GM12878 (cell line): ENCODE measurements at regions not wholly inside any gene's neighbourhood (a gene's known extent, or its start where the extent isn't known, plus 50 kb on each side); places are given as distances from the start of the nearest gene placed in this dataset.

Experiments used
- ATAC-seq: fragments of 200-7000 bp; cut with Tn5 transposase; 3 replicates; pipeline ENCODE4 v1.9.1; 2020; ENCODE audit warnings: mild to moderate bottlenecking, moderate library complexity
- BruUV-seq: library from RNA; stranded (reverse); fragments of 400-500 nt; replicated peaks from 2 replicates; lab custom pipeline; 2021; lab: Mats Ljungman, UMichigan
- CTCF ChIA-PET: fragments of 300-600 bp; sonication (Branson Sonifier 250); formaldehyde crosslinking; extraction: SDS; loops from one replicate; lab custom pipeline; 2021; ENCODE audit warnings: inconsistent platforms; lab: Yijun Ruan, JAX
- POLR2A ChIA-PET: fragments of 350-600 bp; formaldehyde crosslinking; extraction: SDS; loops from one replicate; lab custom pipeline; 2021; ENCODE audit warnings: inconsistent platforms; lab: Charles Lee
- RAD21 ChIA-PET: fragments of 300-600 bp; sonication (Branson Sonifier 250); formaldehyde crosslinking; loops from one replicate; lab custom pipeline; 2023; ENCODE audit warnings: antibody characterized with exemption; ENCODE audit not compliant: unreplicated experiment; lab: Charles Lee
- SMC1A ChIA-PET: fragments of 300-600 bp; sonication (Branson Sonifier 250); formaldehyde crosslinking; loops from one replicate; lab custom pipeline; 2023; ENCODE audit not compliant: unreplicated experiment, uncharacterized antibody; lab: Charles Lee
- DNase-seq: peaks from one replicate; pipeline ENCODE4 v3.0.0-alpha.2; 2011; ENCODE audit warnings: low read depth, low spot score
- FAIRE-seq: peaks from 3 replicates; lab custom pipeline; 2011; peaks lifted over from hg19 to GRCh38; lab: Jason Lieb, UNC
- H2AFZ ChIP-seq: 2 replicates; pipeline ENCODE4 v1.6.0; 2011; ENCODE audit warnings: low read depth, low read length, control low read depth; ENCODE audit not compliant: control insufficient read depth
- H3K27ac ChIP-seq: 2 replicates; pipeline ENCODE4 v1.5.1; 2011; ENCODE audit warnings: control low read depth; ENCODE audit not compliant: control insufficient read depth, insufficient read depth
- H3K27me3 ChIP-seq, 2 experiments: replicated peaks in 1 of 2; 2 replicates each; pipeline versions ENCODE4 v1.6.0 to v1.6.1; 2011; ENCODE audit warnings: low read length in 1 of 2; ENCODE audit not compliant: control insufficient read depth in 2 of 2, insufficient read depth in 2 of 2
- H3K36me3 ChIP-seq, 2 experiments: 2 replicates each; pipeline ENCODE4 v1.5.1; 2011; ENCODE audit warnings: low read length in 1 of 2; ENCODE audit not compliant: control insufficient read depth in 2 of 2, insufficient read depth in 2 of 2
- H3K4me1 ChIP-seq: 2 replicates; pipeline ENCODE4 v1.6.1; 2011; ENCODE audit warnings: mild to moderate bottlenecking, low read length, moderate library complexity, mixed read lengths; ENCODE audit not compliant: control insufficient read depth, insufficient read depth
- H3K4me2 ChIP-seq: 2 replicates; pipeline ENCODE4 v1.6.0; 2011; ENCODE audit warnings: control low read depth; ENCODE audit not compliant: control insufficient read depth, insufficient read depth
- H3K4me3 ChIP-seq: fragments of 200-600 bp; sonication (generic); 2 replicates; pipeline ENCODE4 v1.5.1; 2016
- H3K79me2 ChIP-seq: 2 replicates; pipeline ENCODE4 v1.6.0; 2011; ENCODE audit warnings: low read length; ENCODE audit not compliant: control insufficient read depth, insufficient read depth
- H3K9ac ChIP-seq: 2 replicates; pipeline ENCODE4 v1.8.0; 2011; ENCODE audit warnings: low read length, control low read depth, mixed read lengths; ENCODE audit not compliant: control insufficient read depth, insufficient read depth
- H3K9me3 ChIP-seq: replicated peaks from 3 replicates; pipeline ENCODE4 v1.5.1; 2011; ENCODE audit warnings: mild to moderate bottlenecking, low read length; ENCODE audit not compliant: control insufficient read depth, insufficient read depth
- H4K20me1 ChIP-seq: 2 replicates; pipeline ENCODE4 v1.6.0; 2011; ENCODE audit not compliant: control insufficient read depth, insufficient read depth
- ATF3 ChIP-seq: IDR thresholded peaks from 2 replicates; pipeline ENCODE4 v1.6.1; 2011; ENCODE audit warnings: low read depth, mild to moderate bottlenecking, low read length, moderate library complexity, borderline replicate concordance; ENCODE audit errors: extremely low read depth
- BCL11A ChIP-seq: IDR thresholded peaks from 2 replicates; pipeline ENCODE4 v1.6.1; 2011; ENCODE audit warnings: low read depth, low read length
- CUX1 ChIP-seq: IDR thresholded peaks from 2 replicates; pipeline ENCODE4 v1.6.1; 2012; ENCODE audit warnings: improper control_type of control experiment, low read depth, low read length; ENCODE audit not compliant: insufficient replicate concordance
- HCFC1 ChIP-seq: fragments of 150-350 bp; IDR thresholded peaks from 2 replicates; pipeline ENCODE4 v1.6.1; 2014; ENCODE audit warnings: low read length
- HSF1 ChIP-seq: fragments of 150-350 bp; IDR thresholded peaks from 2 replicates; pipeline ENCODE4 v1.6.1; 2014; ENCODE audit warnings: mild to moderate bottlenecking, low read depth, low read length
- MEF2B ChIP-seq: fragments of 450-650 bp; IDR thresholded peaks from 2 replicates; pipeline ENCODE4 v1.6.1; 2018; ENCODE audit warnings: mild to moderate bottlenecking, moderate library complexity; ENCODE audit not compliant: partially characterized antibody, poor library complexity, severe bottlenecking
- NKRF ChIP-seq: fragments of 450-650 bp; conservative IDR thresholded peaks from 2 replicates; pipeline ENCODE4 v1.6.1; 2017; ENCODE audit warnings: mild to moderate bottlenecking, moderate library complexity
- SRF ChIP-seq, 2 experiments: IDR thresholded peaks; 2 replicates each; pipeline ENCODE4 v1.6.1; 2011; ENCODE audit warnings: low read depth in 2 of 2, low read length in 2 of 2, mild to moderate bottlenecking in 1 of 2, moderate library complexity in 1 of 2
- YY1 ChIP-seq: IDR thresholded peaks from 2 replicates; pipeline ENCODE4 v1.6.1; 2011; ENCODE audit warnings: low read depth, mild to moderate bottlenecking, low read length
- WGBS: methylation state at CpG from one replicate; pipeline ENCODE4 v1.1.6; 2016; ENCODE audit warnings: low lambda C conversion rate; ENCODE audit not compliant: insufficient replicate concordance, insufficient coverage; ENCODE audit errors: missing lambda C conversion rate; 5-methylcytosine and 5-hydroxymethylcytosine counted together
- in situ Hi-C: fragments of 300-500 bp; cut with MboI; formaldehyde crosslinking; loops from 9 replicates; pipeline ENCODE4 v1.14.3; 2018; ENCODE audit warnings: mixed read lengths
- intact Hi-C: fragments of 100-400 bp; cut with micrococcal nuclease; formaldehyde crosslinking; loops from one replicate; pipeline ENCODE4 v1.14.2; 2022; ENCODE audit not compliant: unreplicated experiment

- TF ChIP-seq HCFC1 (no peak), SRF (IDR thresholded peaks at IDR 0.05; ENCODE audit: low read depth in 2 of 2, low read length in 2 of 2) (no peak)
Observed at GRCh38 chr4:187618701-187619281, 376.8 kb upstream of the ZFP42 start (continued).

- Histone ChIP-seq H3K79me2 (no peaks in the 10 kb centered on the region), H3K4me3 (no peak overlapping the region), H3K9me3 (no peaks in the 10 kb centered on the region), H3K9ac (no peak overlapping the region), H4K20me1 (no peaks in the 10 kb centered on the region), H3K36me3 (no peaks in the 10 kb centered on the region), H3K4me1 (no peaks in the 10 kb centered on the region), H2AFZ (no peak overlapping the region), H3K27ac (no peak overlapping the region), H3K27me3 (no peaks in the 10 kb centered on the region), H3K4me2 (no peak overlapping the region)
- in situ Hi-C loops (no loop called here), intact Hi-C loops (no loop called here)
- WGBS, result 22% methylated on average over 4 of the region's 4 CpGs
- CTCF ChIA-PET, result interaction anchor here (1.2 kb wide), 1 partner anchor 13 kb away, joined by 3 read pairs; no protein-coding TSS in a partner anchor
- no TSS peak for BruUV-seq
- TF ChIP-seq NKRF, result no peak
- no peak for TF ChIP-seq ATF3
- TF ChIP-seq YY1, result no peak
- no peak for TF ChIP-seq MEF2B
- TF ChIP-seq CUX1, result no peak
- TF ChIP-seq HSF1, result no peak
- no peak for TF ChIP-seq BCL11A
- POLR2A ChIA-PET, result no interaction called here
- no peak for ATAC-seq
- RAD21 ChIA-PET, result no interaction called here
- SMC1A ChIA-PET, result no interaction called here
- DNase-seq, result no peak
- no peak for FAIRE-seq
Observed at GRCh38 chr4:187619319-187619718, 376.3 kb upstream of the ZFP42 start.
